DND-41 (cell line): ENCODE measurements at regions not wholly inside any gene's neighbourhood (a gene's known extent, or its start where the extent isn't known, plus 50 kb on each side); places are given as distances from the start of the nearest gene placed in this dataset.

Experiments used
- ATAC-seq: fragments of 200-7000 bp; cut with Tn5 transposase; 3 replicates; pipeline ENCODE4 v1.9.1; 2021; ENCODE audit warnings: low read depth; ENCODE audit not compliant: insufficient read depth
- DNase-seq: peaks from one replicate; pipeline ENCODE4 v3.0.0-alpha.2; 2020
- H2AFZ ChIP-seq: 2 replicates; pipeline ENCODE4 v1.6.0; 2012; ENCODE audit warnings: low read depth, low read length
- H3K27ac ChIP-seq: 2 replicates; pipeline ENCODE4 v1.5.1; 2012; ENCODE audit warnings: low read length, inconsistent platforms
- H3K27me3 ChIP-seq: fragments of 200-600 bp; sonication (generic); 2 replicates; pipeline ENCODE4 v1.6.0; 2012; ENCODE audit warnings: low read length, mild to moderate bottlenecking, inconsistent platforms; ENCODE audit not compliant: insufficient read depth, poor library complexity
- H3K36me3 ChIP-seq: 2 replicates; pipeline ENCODE4 v1.5.1; 2012; ENCODE audit warnings: low read length, inconsistent platforms; ENCODE audit not compliant: insufficient read depth
- H3K4me1 ChIP-seq: 2 replicates; pipeline ENCODE4 v1.5.1; 2012; ENCODE audit warnings: mild to moderate bottlenecking, low read length; ENCODE audit not compliant: insufficient read depth
- H3K4me2 ChIP-seq: 2 replicates; pipeline ENCODE4 v1.6.0; 2012; ENCODE audit warnings: mild to moderate bottlenecking, moderate library complexity, low read length, inconsistent platforms; ENCODE audit not compliant: insufficient read depth
- H3K4me3 ChIP-seq, 2 experiments: fragments of 200-600 bp in 1 of 2; shearing (Covaris generic) in 1 of 2; 2 replicates each; pipeline ENCODE4 v1.5.1; 2012 to 2016; ENCODE audit warnings: inconsistent platforms in 2 of 2, low read length in 2 of 2, mild to moderate bottlenecking in 2 of 2, low read depth in 1 of 2, moderate library complexity in 1 of 2
- H3K79me2 ChIP-seq: 2 replicates; pipeline ENCODE4 v1.6.0; 2012; ENCODE audit warnings: low read length, inconsistent platforms; ENCODE audit not compliant: insufficient read depth
- H3K9ac ChIP-seq: 2 replicates; pipeline ENCODE4 v1.6.0; 2012; ENCODE audit warnings: low read depth, mild to moderate bottlenecking, inconsistent platforms, low read length, moderate library complexity
- H3K9me3 ChIP-seq: 2 replicates; pipeline ENCODE4 v1.5.1; 2012; ENCODE audit warnings: low read length, moderate library complexity, mild to moderate bottlenecking, inconsistent platforms; ENCODE audit not compliant: insufficient read depth, severe bottlenecking
- H4K20me1 ChIP-seq: 2 replicates; pipeline ENCODE4 v1.6.0; 2012; ENCODE audit warnings: low read length; ENCODE audit not compliant: insufficient read depth
- EZH2 ChIP-seq: IDR thresholded peaks from 3 replicates; pipeline ENCODE4 v1.6.1; 2012; ENCODE audit warnings: borderline replicate concordance, low read depth, mild to moderate bottlenecking, moderate library complexity, low read length, inconsistent platforms; ENCODE audit not compliant: severe bottlenecking
- TF ChIP-seq, protein P1 (sequence below): IDR thresholded peaks from 2 replicates; pipeline ENCODE4 v1.5.1; 2012; ENCODE audit warnings: borderline replicate concordance, low read length, moderate library complexity, mild to moderate bottlenecking; ENCODE audit not compliant: poor library complexity, severe bottlenecking; ENCODE audit errors: extremely low read depth

DNA sequence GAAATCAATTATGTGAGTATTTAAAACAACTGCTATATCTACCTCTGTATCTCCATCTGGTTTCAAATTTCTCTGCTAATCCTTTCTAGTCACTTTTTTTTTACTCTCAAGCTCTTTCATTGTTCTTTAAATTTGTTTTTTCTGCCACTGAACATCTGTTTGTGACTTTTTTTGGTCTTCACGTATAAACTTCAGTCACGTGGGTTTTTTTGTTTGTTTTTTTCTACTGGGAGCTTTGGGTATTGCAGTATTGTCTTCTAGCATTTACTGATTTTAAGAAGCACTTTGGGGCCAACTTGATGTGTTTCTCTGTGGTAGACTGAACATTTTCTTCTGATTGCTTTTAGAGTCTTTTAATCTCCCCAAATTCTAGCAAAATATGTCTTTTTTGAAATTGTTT, 262.6 kb upstream of the RXFP2 start:
- no peaks in the 10 kb centered on the region for H3K9me3 ChIP-seq
- no peaks in the 10 kb centered on the region for H3K36me3 ChIP-seq
- no peak for ATAC-seq
- no peak overlapping the region for H3K4me3 ChIP-seq
- H3K4me2 ChIP-seq = no peak overlapping the region
- TF ChIP-seq, protein P1, sequence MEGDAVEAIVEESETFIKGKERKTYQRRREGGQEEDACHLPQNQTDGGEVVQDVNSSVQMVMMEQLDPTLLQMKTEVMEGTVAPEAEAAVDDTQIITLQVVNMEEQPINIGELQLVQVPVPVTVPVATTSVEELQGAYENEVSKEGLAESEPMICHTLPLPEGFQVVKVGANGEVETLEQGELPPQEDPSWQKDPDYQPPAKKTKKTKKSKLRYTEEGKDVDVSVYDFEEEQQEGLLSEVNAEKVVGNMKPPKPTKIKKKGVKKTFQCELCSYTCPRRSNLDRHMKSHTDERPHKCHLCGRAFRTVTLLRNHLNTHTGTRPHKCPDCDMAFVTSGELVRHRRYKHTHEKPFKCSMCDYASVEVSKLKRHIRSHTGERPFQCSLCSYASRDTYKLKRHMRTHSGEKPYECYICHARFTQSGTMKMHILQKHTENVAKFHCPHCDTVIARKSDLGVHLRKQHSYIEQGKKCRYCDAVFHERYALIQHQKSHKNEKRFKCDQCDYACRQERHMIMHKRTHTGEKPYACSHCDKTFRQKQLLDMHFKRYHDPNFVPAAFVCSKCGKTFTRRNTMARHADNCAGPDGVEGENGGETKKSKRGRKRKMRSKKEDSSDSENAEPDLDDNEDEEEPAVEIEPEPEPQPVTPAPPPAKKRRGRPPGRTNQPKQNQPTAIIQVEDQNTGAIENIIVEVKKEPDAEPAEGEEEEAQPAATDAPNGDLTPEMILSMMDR = no peak
- TF ChIP-seq EZH2 = no peak
- H3K9ac ChIP-seq = no peak overlapping the region
- H4K20me1 ChIP-seq = no peaks in the 10 kb centered on the region
- no peaks in the 10 kb centered on the region for H3K79me2 ChIP-seq
- no peak overlapping the region for H2AFZ ChIP-seq
- H3K4me1 ChIP-seq = no peaks in the 10 kb centered on the region
- no peak for DNase-seq
- no peak overlapping the region for H3K27ac ChIP-seq
- H3K27me3 ChIP-seq = peaks cover 5% of the 10 kb centered on the region

DNA sequence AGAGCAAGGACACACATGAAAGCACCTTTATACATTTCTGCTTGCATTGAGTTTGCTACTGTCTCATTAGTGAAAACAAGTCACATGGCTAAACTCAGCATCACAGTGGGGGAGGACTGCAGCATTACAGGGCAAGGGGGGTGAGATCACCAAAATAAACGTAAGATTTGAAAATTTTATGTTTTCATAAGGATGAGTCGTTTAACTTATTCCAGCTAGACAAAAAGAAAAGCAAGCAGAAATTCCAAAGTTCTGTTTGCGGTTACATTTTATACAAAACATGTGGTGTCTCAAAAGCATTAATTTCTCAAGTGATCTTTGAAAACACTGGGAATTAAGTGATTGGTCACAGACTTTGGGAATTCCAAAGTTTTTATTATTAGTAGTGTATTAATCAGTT, 261.4 kb upstream of the RXFP2 start:
- H3K36me3 ChIP-seq = no peaks in the 10 kb centered on the region
- no peak overlapping the region for H3K27ac ChIP-seq
- no peak overlapping the region for H3K4me3 ChIP-seq
- H3K27me3 ChIP-seq = peaks cover 5% of the 10 kb centered on the region
- no peak overlapping the region for H3K9ac ChIP-seq
- ATAC-seq (no peak), DNase-seq (no peak)
- H3K4me2 ChIP-seq = no peak overlapping the region
- H3K79me2 ChIP-seq = no peaks in the 10 kb centered on the region
- no peaks in the 10 kb centered on the region for H4K20me1 ChIP-seq
- no peak overlapping the region for H2AFZ ChIP-seq
- TF ChIP-seq EZH2 = no peak
- TF ChIP-seq, protein P1 = no peak
- H3K4me1 ChIP-seq = no peaks in the 10 kb centered on the region
- H3K9me3 ChIP-seq = no peaks in the 10 kb centered on the region

DNA sequence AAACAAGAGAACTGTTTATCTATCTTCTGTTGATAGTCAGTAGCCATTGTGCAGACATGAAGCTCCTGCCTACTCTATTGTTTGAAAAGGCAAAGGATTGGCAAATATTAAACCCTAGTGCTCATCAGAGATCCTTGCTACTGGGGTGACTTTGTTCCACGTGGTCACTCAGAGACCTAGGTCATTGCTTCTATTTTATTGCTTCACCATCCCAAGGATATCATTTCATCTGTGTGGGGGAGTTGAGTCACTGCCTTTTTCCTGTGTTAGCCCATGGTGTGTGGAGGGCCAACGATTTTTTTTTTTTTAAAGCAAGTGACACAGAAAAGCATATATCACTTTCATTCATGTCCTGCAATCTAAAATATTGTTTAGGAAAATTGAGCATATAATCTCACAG, 254.1 kb upstream of the RXFP2 start:
- Histone ChIP-seq H2AFZ (no peak overlapping the region), H3K36me3 (no peaks in the 10 kb centered on the region), H3K4me3 (no peak overlapping the region), H4K20me1 (no peaks in the 10 kb centered on the region), H3K4me1 (no peaks in the 10 kb centered on the region), H3K4me2 (no peak overlapping the region), H3K79me2 (no peaks in the 10 kb centered on the region), H3K27ac (no peak overlapping the region), H3K27me3 (peaks cover 5% of the 10 kb centered on the region), H3K9me3 (no peaks in the 10 kb centered on the region), H3K9ac (no peak overlapping the region)
- no peak for ATAC-seq
- no peak for TF ChIP-seq EZH2
- TF ChIP-seq, protein P1 = no peak
- no peak for DNase-seq

DNA sequence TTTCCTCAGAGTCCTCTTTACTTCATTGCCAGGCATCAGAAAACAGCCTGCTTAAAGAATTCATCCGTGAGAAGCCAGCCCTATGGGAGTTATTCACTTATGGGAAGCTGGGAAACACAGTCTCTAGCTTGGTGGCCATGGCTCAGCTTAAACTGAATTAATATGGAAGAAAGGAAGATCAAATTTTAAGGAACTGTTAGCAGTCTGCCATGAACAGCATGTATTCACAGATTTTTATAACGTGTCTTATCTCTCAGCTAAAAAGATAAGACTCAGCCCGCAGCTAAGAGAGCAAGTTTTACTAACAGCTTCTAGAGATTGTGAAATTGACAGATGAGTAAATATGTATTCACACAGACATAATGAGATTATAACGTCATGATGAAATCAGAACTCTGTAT, 253.7 kb upstream of the RXFP2 start:
- no peak overlapping the region for H3K4me2 ChIP-seq
- H3K27ac ChIP-seq = no peak overlapping the region
- H3K9me3 ChIP-seq = no peaks in the 10 kb centered on the region
- H3K79me2 ChIP-seq = no peaks in the 10 kb centered on the region
- H3K9ac ChIP-seq = no peak overlapping the region
- ATAC-seq = no peak
- DNase-seq = no peak
- H3K4me1 ChIP-seq = no peaks in the 10 kb centered on the region
- H2AFZ ChIP-seq = no peak overlapping the region
- no peaks in the 10 kb centered on the region for H4K20me1 ChIP-seq
- H3K4me3 ChIP-seq = no peak overlapping the region
- H3K27me3 ChIP-seq = peaks cover 5% of the 10 kb centered on the region
- no peaks in the 10 kb centered on the region for H3K36me3 ChIP-seq
- TF ChIP-seq EZH2 = no peak
- TF ChIP-seq, protein P1 = no peak
